HG03095 (cell line): ENCODE measurements at regions not wholly inside any gene's neighbourhood (a gene's known extent, or its start where the extent isn't known, plus 50 kb on each side); places are given as distances from the start of the nearest gene placed in this dataset.
A peak's percentile ranks its signal among the peaks of the same experiment; 100 is the strongest.
"Not testable (repeated sequence)": the region's sequence is repeated elsewhere in the genome, so short reads cannot be mapped to it uniquely, and the experiment has no call there.

ENCODE experiments used
- ATAC-seq: cut with Tn5 transposase; IDR thresholded peaks from one replicate; pipeline ENCODE4 v1.9.1; 2021; ENCODE audit warnings: moderate library complexity; ENCODE audit not compliant: unreplicated experiment

DNA sequence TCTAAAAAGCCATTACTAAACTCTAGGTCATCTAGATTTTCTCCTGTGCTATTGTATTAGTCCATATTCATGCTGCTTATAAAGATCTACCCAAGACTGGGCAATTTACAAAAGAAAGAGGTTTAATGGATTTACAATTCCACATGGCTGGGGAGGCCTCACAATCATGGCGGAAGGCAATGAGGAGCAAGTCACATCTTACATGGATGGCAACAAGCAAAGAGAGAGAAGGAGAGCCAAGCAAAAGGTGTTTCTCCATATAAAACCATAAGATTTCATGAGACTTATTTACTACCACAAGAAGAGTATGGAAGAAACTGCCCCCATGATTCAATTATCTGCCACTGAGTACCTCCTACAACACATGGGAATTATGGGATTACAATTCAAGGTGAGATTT lies 69.6 kb upstream of the CCDC6 start:
- not testable (repeated sequence) for ATAC-seq

DNA sequence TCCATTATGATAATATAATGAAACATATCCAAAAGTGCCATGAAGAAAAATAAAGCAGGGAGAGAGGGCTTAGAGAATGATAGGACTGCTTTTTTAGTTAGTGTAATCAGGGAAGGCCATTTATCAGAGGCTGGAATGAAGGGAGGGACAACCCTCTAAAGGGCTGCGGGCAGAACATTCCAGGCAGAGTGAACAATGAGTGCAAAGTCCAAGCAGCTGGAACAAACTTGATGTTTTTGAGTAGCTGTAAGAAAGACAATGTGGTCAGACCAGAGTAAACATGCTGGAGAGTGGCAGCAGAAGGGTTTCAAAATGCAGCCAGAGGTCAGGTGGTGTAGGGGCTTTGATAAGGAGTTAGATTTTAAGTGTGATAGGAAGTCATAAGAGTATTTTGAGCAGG lies 65.6 kb upstream of the CCDC6 start:
- no peak for ATAC-seq

DNA sequence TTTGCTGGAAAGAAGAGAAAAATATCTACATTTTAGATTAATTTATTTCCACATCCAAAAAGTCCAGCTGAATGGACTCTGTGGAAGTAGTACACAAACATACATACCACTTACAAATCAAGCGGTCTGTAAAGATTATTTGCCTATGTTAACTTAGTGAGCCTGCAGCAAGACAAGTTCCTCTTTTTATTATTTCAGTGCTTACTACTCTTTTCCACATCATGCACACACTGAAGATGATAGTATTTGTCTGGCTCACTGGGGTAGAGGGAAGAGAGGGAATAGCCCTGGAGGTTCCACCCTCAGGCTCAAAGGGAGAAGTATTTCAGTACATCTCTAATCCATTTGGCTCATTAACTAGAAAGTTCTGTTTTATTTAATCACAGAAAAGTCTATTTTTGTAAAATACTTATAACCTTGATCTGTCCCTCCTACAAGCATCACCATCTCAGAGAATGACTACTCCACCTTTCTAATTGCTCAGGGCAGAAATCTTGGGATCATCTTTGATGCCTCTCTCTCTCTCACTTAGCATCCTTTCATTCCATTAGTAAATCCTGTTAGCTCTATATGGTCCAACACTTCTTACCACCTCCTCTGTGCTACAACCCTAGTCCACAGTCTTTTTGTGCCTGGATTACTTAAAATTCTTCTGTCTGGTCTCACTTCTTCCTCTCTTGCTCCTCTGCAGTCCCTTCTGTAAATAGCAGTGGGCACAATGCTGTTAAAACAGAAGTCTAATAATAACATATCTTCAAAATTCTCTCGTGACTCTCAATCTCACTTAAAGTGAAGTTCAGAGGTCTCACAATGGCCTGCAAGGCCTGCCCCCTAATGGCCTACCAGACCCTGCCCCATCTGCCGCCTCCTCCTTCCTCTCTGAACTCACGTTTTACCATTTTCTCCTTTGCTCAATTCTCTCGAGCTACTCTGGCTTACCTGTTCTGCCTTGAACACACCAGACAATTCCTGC lies 64.3 kb upstream of the CCDC6 start:
- ATAC-seq: peak; percentile 67

DNA sequence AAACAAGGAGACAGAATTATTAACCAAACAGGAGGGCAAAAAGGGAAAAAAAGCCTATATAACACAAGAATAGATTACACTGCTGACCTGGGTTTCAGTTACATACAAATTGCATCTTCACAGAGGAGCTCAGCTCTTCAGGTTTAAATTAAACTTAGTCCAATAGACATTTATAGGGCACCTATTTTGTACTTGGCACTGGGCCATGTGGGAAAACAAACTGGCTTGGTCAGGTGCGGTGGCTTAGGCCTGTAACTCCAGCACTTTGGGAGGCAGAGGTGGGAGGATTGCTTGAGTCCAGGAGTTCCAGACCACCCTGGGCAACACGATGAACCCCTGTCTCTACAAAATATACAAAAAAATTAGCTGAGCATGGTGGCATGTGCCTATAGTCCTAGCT lies 62.3 kb upstream of the CCDC6 start:
- no peak for ATAC-seq

DNA sequence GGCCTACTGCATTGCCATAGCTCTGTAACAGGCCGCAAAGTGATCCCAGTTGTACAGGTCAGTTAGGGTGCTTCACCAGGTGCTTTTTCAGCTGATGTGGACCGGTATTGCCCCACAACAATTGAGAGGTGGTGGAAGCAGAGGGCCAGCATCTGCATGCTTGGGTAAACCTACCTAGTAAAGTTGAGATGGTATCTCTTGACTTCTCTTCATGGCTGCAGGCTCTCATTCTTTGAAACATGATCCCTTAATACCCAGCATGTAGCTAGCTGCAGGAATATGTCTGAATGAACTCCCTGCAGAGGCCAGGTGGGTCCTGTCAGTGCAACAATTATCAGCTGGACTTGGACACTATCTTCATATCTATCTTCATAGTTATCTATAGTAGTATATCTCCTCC lies 60.7 kb upstream of the CCDC6 start:
- ATAC-seq: no peak

DNA sequence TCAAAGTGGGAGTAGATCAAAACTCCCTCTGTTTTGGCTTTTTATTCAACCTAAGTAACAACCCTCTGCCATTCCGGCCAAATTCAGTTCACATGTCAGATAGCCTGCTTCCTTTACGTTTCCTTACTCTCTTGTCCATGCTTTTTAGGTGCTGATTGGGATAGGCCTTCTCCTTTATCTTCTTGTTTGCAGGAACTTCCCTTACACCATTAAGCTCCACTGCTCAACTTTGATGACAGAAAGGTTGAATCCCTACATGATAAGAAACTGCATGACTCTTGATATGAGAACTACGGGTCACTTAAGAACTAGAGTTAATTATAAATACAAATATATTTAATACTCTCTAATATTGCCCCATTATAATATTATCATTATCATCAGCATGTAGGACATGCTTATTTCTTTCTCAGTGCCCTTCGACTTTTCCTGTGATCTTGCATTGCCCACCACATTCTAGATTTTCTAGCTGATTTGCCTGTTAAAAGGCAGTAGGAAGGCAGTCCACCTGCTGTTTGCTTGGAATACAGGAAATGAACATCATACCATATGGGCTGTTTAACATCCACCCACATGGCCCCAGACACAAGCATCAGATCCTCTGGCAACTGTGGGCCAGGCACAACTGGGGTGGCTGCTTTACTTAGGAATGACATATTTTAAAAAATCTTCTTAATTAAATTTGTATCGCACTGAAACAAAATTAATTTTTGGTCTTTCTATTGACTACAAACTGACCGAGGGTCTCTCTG lies 59.7 kb upstream of the CCDC6 start:
- no peak for ATAC-seq

DNA sequence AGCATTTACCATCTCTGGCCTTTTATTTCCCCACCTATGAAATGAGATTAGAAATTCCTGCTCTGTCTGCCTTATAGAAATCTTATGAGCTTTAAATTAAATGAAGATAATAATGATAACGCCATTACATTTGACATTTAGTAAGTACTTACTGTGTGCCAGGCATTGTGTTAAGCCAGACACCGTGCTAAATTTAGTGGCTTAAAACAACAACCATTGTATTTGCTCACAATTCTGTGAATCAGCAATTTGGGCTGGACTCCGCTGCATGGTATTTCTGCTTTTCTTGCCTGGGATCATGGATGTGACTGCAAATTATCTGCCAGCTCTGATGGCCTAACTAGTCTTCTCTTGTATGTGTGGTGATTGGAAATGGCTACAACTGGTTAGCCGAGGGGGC lies 56.4 kb upstream of the CCDC6 start:
- no peak for ATAC-seq

DNA sequence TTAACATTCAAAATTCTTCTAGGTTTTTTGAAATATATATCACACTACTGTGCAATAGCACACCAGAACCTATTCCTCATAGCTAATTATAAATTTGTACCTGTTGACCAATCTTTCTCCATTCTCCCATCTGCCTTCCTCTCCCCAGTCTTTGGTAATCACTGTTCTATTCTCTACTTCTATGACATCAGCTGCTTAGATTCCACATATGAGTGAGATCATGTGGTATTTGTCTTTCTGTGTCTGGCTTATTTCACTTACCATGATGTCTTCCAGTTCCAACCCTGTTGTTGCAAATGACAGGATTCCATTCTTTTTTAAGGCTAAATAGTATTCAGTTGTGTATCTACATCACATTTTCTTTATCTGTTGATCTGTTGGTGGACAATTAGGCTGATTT lies 54.4 kb upstream of the CCDC6 start:
- no peak for ATAC-seq

DNA sequence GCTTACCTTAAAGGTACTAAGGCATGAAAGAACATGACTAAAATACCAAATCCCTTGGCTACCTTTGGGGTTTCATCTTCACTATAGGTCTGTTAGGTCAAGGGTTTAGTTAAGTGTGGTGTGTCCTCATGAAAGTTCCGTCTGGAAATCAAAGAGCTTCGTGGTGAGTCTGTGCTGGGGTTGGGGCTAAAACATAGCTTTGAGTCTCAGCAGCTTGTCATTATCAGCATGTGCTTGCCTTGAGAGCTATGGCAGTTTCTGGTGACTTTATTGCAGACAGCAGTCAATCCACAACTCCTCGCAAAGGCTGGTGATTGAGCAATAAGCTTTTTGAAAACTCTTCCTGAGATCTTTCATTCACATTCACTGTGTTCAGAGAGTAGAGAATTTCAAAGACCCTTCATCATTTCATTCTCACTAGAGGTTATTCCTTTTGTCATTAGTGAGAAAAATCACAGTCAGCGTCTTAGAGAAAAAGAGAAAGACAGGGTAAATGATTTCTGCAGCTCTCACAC lies 53.2 kb upstream of the CCDC6 start:
- ATAC-seq: no peak

DNA sequence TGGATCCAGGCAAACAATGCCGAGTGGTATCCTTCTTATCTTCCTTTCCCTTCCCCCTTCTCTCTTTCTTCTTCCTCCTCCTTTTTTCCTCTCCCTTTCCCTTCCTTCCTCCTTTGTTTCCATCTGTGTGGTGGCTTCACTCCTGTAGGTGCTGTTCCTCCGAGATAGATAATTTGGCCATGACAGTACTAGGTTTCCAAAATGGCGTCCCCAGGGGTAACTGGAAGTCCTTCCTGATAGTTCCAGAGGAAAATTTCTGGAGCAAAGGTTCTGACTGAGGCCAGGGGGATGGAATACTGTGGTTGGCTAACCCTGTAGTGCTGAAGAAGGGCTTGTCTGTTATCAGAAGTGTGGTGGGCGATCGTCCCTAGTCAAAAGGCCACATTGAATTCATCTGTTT lies 52.5 kb upstream of the CCDC6 start:
- no peak for ATAC-seq

DNA sequence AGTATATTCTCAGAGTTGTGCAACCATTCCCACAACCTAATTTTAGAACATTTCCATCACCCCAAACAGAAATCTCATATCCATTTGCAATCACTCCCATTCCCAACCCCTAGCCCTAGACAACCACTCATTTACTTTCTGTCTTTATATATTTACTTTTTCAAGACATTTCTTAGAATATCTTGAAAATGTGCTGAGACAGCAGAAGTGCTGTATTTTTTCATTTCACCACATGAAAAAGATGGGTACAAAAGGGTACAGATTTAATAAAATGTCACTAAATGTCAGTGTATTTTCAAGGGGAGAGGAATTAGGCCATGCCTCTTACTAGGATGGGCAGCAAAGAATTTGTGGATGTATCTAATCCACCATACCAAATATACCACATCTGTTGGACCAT lies 51.6 kb upstream of the CCDC6 start:
- ATAC-seq: no peak
